K562 (cell line): ENCODE measurements at regions not wholly inside any gene's neighbourhood (a gene's known extent, or its start where the extent isn't known, plus 50 kb on each side); places are given as distances from the start of the nearest gene placed in this dataset.

Experiments
- ATAC-seq: fragments of 200-7000 bp; cut with Tn5 transposase; 3 replicates; pipeline ENCODE4 v1.9.1; 2020; ENCODE audit warnings: moderate library complexity
- BruUV-seq: library from RNA; stranded (reverse); fragments of 400-500 nt; replicated peaks from 2 replicates; lab custom pipeline; 2021; lab: Mats Ljungman, UMichigan
- CTCF ChIA-PET: fragments of 300-600 bp; formaldehyde crosslinking; extraction: SDS; loops from one replicate; lab custom pipeline; 2021; ENCODE audit warnings: low intra/inter-chr PET ratio; lab: Yijun Ruan, JAX
- POLR2A ChIA-PET: fragments of 300-600, 350-650 bp; sonication (Branson Sonifier 250); formaldehyde crosslinking; extraction: SDS; loops from one replicate; lab custom pipeline; 2021; ENCODE audit warnings: antibody characterized with exemption, inconsistent platforms; lab: Yijun Ruan, JAX
- DNase-seq, 4 experiments: peaks; one replicate each; pipeline versions ENCODE4 v3.0.0 to v3.0.0-alpha.2; 2011 to 2018; ENCODE audit warnings: low spot score in 3 of 4, mixed read lengths in 3 of 4; ENCODE audit errors: extremely low read depth in 1 of 4
- FAIRE-seq: peaks from 2 replicates; lab custom pipeline; 2011; peaks lifted over from hg19 to GRCh38; lab: Jason Lieb, UNC
- H2AFZ ChIP-seq: 2 replicates; pipeline ENCODE4 v1.6.0; 2011; ENCODE audit warnings: low read depth, low read length, control low read depth, inconsistent platforms
- H3K27ac ChIP-seq: fragments of 200-600 bp; 3 replicates; pipeline ENCODE4 v1.8.0; 2011; ENCODE audit warnings: low read depth, mild to moderate bottlenecking, control low read depth, inconsistent platforms, low read length, moderate library complexity, mixed read lengths; ENCODE audit errors: extremely low read depth
- H3K27me3 ChIP-seq, 2 experiments: fragments of 300-600 bp in 1 of 2; 2 replicates in 1 of 2; 3 replicates in 1 of 2; pipeline versions ENCODE4 v1.6.0 to v1.8.0; 2011; ENCODE audit warnings: inconsistent platforms in 2 of 2, low read length in 2 of 2, mild to moderate bottlenecking in 1 of 2, mixed read lengths in 1 of 2, moderate library complexity in 1 of 2; ENCODE audit not compliant: control insufficient read depth in 2 of 2, insufficient read depth in 2 of 2
- H3K36me3 ChIP-seq: fragments of 300-600 bp; 3 replicates; pipeline ENCODE4 v1.8.0; 2011; ENCODE audit warnings: mild to moderate bottlenecking, low read length, inconsistent platforms; ENCODE audit not compliant: control insufficient read depth, insufficient read depth
- H3K4me1 ChIP-seq, 2 experiments: fragments of 200-600 bp in 1 of 2; replicated peaks in 1 of 2; 2 replicates in 1 of 2; 3 replicates in 1 of 2; pipeline versions ENCODE4 v1.5.1 to v1.8.0; 2011; ENCODE audit warnings: inconsistent platforms in 2 of 2, low read length in 2 of 2, mild to moderate bottlenecking in 1 of 2, mixed read lengths in 1 of 2, moderate library complexity in 1 of 2; ENCODE audit not compliant: control insufficient read depth in 2 of 2, insufficient read depth in 2 of 2
- H3K4me2 ChIP-seq: 2 replicates; pipeline ENCODE4 v1.6.1; 2011; ENCODE audit warnings: low read length, control low read depth, inconsistent platforms, mixed read lengths; ENCODE audit not compliant: insufficient read depth
- H3K4me3 ChIP-seq: fragments of 200-600 bp; sonication (generic), shearing (Covaris generic); 2 replicates; pipeline ENCODE4 v1.5.1; 2016; ENCODE audit warnings: control low read depth, inconsistent platforms
- H3K79me2 ChIP-seq: fragments of 200-600 bp; 3 replicates; pipeline ENCODE4 v1.8.0; 2011; ENCODE audit warnings: low read length, inconsistent platforms; ENCODE audit not compliant: control insufficient read depth, insufficient read depth
- H3K9ac ChIP-seq, 2 experiments: 2 replicates each; pipeline versions ENCODE4 v1.6.0 to v1.6.1; 2011; ENCODE audit warnings: low read depth in 2 of 2, low read length in 2 of 2, control low read depth in 1 of 2, inconsistent platforms in 1 of 2, mild to moderate bottlenecking in 1 of 2, mixed read lengths in 1 of 2; ENCODE audit not compliant: insufficient read depth in 1 of 2
- H3K9me1 ChIP-seq: one replicate; pipeline ENCODE4 v1.6.0; 2011; ENCODE audit warnings: inconsistent platforms, mild to moderate bottlenecking, low read length, moderate library complexity; ENCODE audit not compliant: control insufficient read depth, insufficient read depth
- H3K9me3 ChIP-seq: replicated peaks from 2 replicates; pipeline ENCODE4 v1.5.1; 2011; ENCODE audit warnings: low read depth, low read length, inconsistent platforms; ENCODE audit not compliant: control insufficient read depth, insufficient read depth
- H4K20me1 ChIP-seq: replicated peaks from 2 replicates; pipeline ENCODE4 v1.6.1; 2011; ENCODE audit warnings: low read length, inconsistent platforms, mixed read lengths; ENCODE audit not compliant: control insufficient read depth, insufficient read depth
- CBX8 ChIP-seq: fragments of 200-600 bp; sonication (generic); IDR thresholded peaks from 2 replicates; pipeline ENCODE4 v1.6.1; 2012; ENCODE audit warnings: borderline replicate concordance, mixed run types, low read depth, mild to moderate bottlenecking, moderate library complexity, mixed read lengths, low read length, control low read depth, inconsistent platforms; ENCODE audit not compliant: poor library complexity, severe bottlenecking; ENCODE audit errors: extremely low read depth
- EGR1 ChIP-seq: fragments of 450-650 bp; conservative IDR thresholded peaks from 2 replicates; pipeline ENCODE4 v1.6.1; 2017; ENCODE audit warnings: mild to moderate bottlenecking
- FOXJ3 ChIP-seq: sonication (generic); formaldehyde crosslinking; IDR thresholded peaks from 2 replicates; pipeline ENCODE4 v1.4.0; 2020; ENCODE audit warnings: mild to moderate bottlenecking, missing genetic modification reagents
- SAFB ChIP-seq: fragments of 200-400 bp; formaldehyde crosslinking; IDR thresholded peaks from 2 replicates; pipeline ENCODE4 v1.6.1; 2017; ENCODE audit warnings: low read depth, low read length, borderline replicate concordance
- SMARCC2 ChIP-seq: fragments of 450-650 bp; IDR thresholded peaks from 2 replicates; pipeline ENCODE4 v1.6.1; 2017; ENCODE audit warnings: antibody characterized with exemption, moderate library complexity, mild to moderate bottlenecking, low read depth
- in situ Hi-C: fragments of 300-500 bp; cut with MboI; formaldehyde crosslinking; loops from 4 replicates; pipeline ENCODE4 v1.15.0; 2018; ENCODE audit warnings: inconsistent platforms, mixed read lengths
- intact Hi-C: fragments of 100-400 bp; cut with micrococcal nuclease; formaldehyde crosslinking; loops from 2 replicates; pipeline ENCODE4 v1.14.2; 2022
- TF ChIP-seq, protein P1 (sequence below), 2 experiments: fragments of 450-650 bp; IDR thresholded peaks; 2 replicates each; pipeline ENCODE4 v1.6.1; 2018; ENCODE audit warnings: mild to moderate bottlenecking in 2 of 2, low read depth in 1 of 2; ENCODE audit not compliant: partially characterized antibody in 2 of 2
- TF ChIP-seq, protein P2 (sequence below): IDR thresholded peaks from 2 replicates; pipeline ENCODE4 v1.6.1; 2011; ENCODE audit warnings: borderline replicate concordance, low read depth, mild to moderate bottlenecking, moderate library complexity, low read length; ENCODE audit not compliant: insufficient read depth, poor library complexity, severe bottlenecking
- TF ChIP-seq, protein P3 (sequence below): fragments of 450-650 bp; IDR thresholded peaks from 2 replicates; pipeline ENCODE4 v1.6.1; 2017; ENCODE audit warnings: antibody characterized with exemption
- TF ChIP-seq, protein P4 (sequence below): sonication (generic); formaldehyde crosslinking; IDR thresholded peaks from 2 replicates; pipeline ENCODE4 v1.8.1; 2023; ENCODE audit warnings: missing genetic modification reagents, mild to moderate bottlenecking, borderline replicate concordance

DNA sequence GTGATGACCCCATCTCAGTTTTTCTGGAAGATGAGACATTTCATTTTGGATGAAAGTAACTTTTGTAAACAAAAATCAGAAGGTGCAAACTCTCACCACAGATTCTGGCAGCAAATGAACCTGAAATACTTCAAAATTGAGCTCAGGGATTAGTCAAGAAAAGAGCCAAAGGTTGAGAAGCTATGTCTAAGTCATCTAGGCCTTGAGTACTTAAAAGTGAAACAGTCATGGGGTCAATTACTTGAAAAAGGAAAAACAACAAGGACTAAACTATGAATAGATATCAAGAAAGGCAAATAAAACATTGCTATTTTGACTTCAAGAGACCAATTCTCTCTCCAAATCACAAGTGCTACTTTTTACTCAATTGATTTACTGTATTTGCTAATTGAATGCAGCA is 285.1 kb downstream of the RBM43 start:
- FAIRE-seq: no peak
- intact Hi-C loops: no loop called here
- H3K27me3 ChIP-seq: no peaks in the 10 kb centered on the region
- no peak for TF ChIP-seq EGR1
- TF ChIP-seq SAFB: no peak
- TF ChIP-seq SMARCC2: no peak
- no peak for TF ChIP-seq CBX8
- no peak for TF ChIP-seq FOXJ3 (CRISPR knock-in tag)
- TF ChIP-seq, protein P1, sequence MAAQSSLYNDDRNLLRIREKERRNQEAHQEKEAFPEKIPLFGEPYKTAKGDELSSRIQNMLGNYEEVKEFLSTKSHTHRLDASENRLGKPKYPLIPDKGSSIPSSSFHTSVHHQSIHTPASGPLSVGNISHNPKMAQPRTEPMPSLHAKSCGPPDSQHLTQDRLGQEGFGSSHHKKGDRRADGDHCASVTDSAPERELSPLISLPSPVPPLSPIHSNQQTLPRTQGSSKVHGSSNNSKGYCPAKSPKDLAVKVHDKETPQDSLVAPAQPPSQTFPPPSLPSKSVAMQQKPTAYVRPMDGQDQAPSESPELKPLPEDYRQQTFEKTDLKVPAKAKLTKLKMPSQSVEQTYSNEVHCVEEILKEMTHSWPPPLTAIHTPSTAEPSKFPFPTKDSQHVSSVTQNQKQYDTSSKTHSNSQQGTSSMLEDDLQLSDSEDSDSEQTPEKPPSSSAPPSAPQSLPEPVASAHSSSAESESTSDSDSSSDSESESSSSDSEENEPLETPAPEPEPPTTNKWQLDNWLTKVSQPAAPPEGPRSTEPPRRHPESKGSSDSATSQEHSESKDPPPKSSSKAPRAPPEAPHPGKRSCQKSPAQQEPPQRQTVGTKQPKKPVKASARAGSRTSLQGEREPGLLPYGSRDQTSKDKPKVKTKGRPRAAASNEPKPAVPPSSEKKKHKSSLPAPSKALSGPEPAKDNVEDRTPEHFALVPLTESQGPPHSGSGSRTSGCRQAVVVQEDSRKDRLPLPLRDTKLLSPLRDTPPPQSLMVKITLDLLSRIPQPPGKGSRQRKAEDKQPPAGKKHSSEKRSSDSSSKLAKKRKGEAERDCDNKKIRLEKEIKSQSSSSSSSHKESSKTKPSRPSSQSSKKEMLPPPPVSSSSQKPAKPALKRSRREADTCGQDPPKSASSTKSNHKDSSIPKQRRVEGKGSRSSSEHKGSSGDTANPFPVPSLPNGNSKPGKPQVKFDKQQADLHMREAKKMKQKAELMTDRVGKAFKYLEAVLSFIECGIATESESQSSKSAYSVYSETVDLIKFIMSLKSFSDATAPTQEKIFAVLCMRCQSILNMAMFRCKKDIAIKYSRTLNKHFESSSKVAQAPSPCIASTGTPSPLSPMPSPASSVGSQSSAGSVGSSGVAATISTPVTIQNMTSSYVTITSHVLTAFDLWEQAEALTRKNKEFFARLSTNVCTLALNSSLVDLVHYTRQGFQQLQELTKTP (IDR thresholded peaks at IDR 0.05; ENCODE audit: low read depth in 1 of 2, partially characterized antibody in 2 of 2): no peak
- TF ChIP-seq, protein P2, sequence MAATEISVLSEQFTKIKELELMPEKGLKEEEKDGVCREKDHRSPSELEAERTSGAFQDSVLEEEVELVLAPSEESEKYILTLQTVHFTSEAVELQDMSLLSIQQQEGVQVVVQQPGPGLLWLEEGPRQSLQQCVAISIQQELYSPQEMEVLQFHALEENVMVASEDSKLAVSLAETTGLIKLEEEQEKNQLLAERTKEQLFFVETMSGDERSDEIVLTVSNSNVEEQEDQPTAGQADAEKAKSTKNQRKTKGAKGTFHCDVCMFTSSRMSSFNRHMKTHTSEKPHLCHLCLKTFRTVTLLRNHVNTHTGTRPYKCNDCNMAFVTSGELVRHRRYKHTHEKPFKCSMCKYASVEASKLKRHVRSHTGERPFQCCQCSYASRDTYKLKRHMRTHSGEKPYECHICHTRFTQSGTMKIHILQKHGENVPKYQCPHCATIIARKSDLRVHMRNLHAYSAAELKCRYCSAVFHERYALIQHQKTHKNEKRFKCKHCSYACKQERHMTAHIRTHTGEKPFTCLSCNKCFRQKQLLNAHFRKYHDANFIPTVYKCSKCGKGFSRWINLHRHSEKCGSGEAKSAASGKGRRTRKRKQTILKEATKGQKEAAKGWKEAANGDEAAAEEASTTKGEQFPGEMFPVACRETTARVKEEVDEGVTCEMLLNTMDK: no peak
- TF ChIP-seq, protein P3, sequence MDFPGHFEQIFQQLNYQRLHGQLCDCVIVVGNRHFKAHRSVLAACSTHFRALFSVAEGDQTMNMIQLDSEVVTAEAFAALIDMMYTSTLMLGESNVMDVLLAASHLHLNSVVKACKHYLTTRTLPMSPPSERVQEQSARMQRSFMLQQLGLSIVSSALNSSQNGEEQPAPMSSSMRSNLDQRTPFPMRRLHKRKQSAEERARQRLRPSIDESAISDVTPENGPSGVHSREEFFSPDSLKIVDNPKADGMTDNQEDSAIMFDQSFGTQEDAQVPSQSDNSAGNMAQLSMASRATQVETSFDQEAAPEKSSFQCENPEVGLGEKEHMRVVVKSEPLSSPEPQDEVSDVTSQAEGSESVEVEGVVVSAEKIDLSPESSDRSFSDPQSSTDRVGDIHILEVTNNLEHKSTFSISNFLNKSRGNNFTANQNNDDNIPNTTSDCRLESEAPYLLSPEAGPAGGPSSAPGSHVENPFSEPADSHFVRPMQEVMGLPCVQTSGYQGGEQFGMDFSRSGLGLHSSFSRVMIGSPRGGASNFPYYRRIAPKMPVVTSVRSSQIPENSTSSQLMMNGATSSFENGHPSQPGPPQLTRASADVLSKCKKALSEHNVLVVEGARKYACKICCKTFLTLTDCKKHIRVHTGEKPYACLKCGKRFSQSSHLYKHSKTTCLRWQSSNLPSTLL: no peak
- TF ChIP-seq, protein P4, sequence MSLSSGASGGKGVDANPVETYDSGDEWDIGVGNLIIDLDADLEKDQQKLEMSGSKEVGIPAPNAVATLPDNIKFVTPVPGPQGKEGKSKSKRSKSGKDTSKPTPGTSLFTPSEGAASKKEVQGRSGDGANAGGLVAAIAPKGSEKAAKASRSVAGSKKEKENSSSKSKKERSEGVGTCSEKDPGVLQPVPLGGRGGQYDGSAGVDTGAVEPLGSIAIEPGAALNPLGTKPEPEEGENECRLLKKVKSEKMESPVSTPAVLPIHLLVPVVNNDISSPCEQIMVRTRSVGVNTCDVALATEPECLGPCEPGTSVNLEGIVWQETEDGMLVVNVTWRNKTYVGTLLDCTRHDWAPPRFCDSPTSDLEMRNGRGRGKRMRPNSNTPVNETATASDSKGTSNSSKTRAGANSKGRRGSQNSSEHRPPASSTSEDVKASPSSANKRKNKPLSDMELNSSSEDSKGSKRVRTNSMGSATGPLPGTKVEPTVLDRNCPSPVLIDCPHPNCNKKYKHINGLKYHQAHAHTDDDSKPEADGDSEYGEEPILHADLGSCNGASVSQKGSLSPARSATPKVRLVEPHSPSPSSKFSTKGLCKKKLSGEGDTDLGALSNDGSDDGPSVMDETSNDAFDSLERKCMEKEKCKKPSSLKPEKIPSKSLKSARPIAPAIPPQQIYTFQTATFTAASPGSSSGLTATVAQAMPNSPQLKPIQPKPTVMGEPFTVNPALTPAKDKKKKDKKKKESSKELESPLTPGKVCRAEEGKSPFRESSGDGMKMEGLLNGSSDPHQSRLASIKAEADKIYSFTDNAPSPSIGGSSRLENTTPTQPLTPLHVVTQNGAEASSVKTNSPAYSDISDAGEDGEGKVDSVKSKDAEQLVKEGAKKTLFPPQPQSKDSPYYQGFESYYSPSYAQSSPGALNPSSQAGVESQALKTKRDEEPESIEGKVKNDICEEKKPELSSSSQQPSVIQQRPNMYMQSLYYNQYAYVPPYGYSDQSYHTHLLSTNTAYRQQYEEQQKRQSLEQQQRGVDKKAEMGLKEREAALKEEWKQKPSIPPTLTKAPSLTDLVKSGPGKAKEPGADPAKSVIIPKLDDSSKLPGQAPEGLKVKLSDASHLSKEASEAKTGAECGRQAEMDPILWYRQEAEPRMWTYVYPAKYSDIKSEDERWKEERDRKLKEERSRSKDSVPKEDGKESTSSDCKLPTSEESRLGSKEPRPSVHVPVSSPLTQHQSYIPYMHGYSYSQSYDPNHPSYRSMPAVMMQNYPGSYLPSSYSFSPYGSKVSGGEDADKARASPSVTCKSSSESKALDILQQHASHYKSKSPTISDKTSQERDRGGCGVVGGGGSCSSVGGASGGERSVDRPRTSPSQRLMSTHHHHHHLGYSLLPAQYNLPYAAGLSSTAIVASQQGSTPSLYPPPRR: no peak

More for the DNA sequence above, 285.1 kb downstream of the RBM43 start:
- Histone ChIP-seq H3K27ac (no peak overlapping the region), H3K79me2 (no peaks in the 10 kb centered on the region), H3K9me3 (no peaks in the 10 kb centered on the region; the same call in 1 of the 2 replicates), H3K36me3 (no peaks in the 10 kb centered on the region), H2AFZ (no peak overlapping the region), H3K4me2 (no peak overlapping the region), H3K9me1 (no peaks in the 10 kb centered on the region), H3K9ac (no peak overlapping the region), H4K20me1 (no peaks in the 10 kb centered on the region), H3K4me1 (no peaks in the 10 kb centered on the region), H3K4me3 (no peak overlapping the region)
- DNase-seq (no peak), ATAC-seq (no peak)
- ChIA-PET POLR2A (no interaction called here), CTCF (no interaction called here)
- BruUV-seq: no TSS peak
- in situ Hi-C loops: no loop called here
